ENCODE measurements at regions not wholly inside any gene's neighbourhood (a gene's known extent, or its start where the extent isn't known, plus 50 kb on each side); places are given as distances from the start of the nearest gene placed in this dataset.
A peak's percentile ranks its signal among the peaks of the same experiment; 100 is the strongest.
"Not testable (repeated sequence)": the region's sequence is repeated elsewhere in the genome, so short reads cannot be mapped to it uniquely, and the experiment has no call there.

DNA sequence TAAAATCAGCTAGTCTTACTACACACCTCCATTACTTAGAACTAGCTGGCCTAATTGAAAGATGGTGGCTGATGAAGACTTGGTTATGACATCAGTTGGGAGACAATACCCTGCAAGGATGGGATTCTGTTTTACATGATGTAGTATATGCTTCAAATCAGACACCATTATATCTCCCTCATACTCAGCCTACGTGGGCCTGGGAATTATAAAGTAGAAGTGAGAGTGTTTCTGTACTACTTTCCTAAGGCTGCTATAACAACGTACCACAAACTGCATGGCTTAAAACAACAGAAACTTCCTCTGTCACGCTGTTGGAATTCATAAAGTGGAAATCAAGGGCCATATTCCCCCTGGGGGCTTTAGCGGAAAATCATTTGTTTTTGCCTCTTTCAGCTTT, 190.4 kb downstream of the PAH start:
- no peak for DNase-seq

- peak; percentile 10 for DNase-seq
Observed at GRCh38 chr12:102722147-102722546, 194.9 kb downstream of the PAH start.

GRCh38 chr12:102708108-102708507, 208.9 kb downstream of the PAH start:
- DNase-seq: no peak

- peak; percentile 41 for DNase-seq
Observed at GRCh38 chr12:102702447-102703114, 214.5 kb downstream of the PAH start.

GRCh38 chr12:102696045-102696444, 215.7 kb upstream of the IGF1 start:
- DNase-seq: no peak

DNA sequence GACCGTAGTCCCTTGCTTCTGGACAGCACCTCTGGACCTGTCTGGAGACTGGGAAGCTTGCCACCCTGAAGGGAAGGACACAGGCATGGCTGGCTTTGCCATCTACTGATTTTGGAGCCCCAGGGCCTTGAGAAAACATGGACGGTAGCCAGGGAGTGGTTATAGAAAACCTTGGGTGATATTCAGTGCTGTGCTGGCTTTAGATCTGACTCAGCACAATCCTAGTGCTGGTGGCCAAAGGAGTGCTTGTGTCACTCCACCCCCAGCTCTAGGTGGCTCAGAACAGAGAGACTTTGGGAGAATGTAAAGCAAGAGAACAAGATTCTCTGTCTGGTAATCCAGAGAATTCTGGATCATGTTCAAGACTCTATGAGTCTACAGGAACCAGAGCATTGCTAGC, 214.5 kb upstream of the IGF1 start:
- DNase-seq: no peak

GRCh38 chr12:102691773-102692555, 211.6 kb upstream of the IGF1 start:
- DNase-seq: no peak

DNA sequence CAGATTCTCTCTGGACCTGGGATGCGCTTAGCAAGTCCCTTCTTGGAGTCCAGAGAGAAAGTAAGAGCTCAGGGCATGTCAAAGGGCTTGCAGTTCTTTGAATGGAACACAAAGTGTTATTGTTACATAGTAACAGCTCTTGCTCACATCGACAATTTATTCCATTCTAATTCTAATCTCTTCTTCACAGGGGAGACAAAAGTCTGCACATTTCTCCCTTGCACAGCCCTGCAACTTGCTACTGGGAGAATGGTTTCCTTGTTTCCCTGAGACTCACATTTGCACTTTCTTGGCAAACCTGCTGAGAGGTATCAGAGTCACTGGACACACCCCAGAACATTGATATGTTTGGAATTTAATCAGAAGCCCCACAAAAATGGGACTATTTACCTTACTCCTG, 209.9 kb upstream of the IGF1 start:
- no peak for DNase-seq

DNA sequence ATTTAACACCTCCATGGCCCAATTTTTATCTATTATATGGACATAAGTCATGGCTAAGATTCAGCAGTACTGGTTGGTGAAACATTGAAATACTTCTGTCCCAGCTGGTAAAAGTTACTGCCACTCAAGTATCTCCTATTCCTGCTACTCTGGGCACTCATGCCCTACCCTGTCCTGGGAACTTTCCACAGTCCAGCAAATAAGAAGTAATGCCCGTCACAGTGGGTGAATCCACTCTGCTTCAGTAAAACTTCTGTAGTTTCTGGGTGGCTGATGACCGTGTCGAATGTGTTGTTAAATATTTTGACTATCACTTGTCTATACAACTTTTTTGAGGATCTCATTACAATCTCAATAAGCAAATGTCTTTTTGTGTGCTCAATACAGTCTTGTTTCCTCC, 209.3 kb upstream of the IGF1 start:
- no peak for DNase-seq

GRCh38 chr12:102687523-102687922, 207.2 kb upstream of the IGF1 start:
- no peak for DNase-seq

DNA sequence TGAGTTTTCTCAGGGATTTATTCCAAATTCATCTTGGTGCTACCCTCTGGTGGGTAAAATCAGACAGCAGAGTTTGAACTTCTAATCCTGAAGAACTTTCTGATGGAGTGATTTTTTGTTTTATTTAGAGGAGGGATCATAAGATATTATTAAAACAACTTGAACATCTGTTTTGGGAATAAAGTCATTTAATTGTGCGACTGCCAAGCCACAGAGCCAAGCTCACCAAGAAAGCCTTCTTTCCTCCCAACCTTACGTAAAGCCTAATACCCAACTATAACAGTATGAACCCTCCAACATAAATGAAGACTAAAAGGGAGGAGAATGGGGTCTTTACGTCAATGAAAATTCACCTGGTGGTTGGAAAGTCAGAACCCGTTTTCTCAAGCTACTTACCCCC, 205.5 kb upstream of the IGF1 start:
- no peak for DNase-seq

DNA sequence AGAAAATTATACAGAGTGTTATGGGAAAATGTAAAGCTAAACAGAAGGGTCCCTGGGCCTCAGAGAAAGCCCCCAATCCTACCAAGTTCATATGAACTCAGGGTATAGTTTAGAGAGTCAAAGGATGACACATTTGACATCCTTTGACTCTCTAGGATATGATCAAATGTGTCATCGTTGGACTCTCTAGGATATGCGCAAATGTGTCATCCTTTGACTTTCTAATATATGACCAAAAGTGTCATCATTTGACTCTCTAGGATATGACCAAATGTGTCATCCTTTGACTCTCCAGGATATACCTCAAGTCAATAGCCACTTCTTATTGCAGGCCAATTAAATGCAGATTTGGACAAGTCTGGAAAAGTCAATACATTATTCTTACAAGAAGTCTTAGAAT, 204.8 kb upstream of the IGF1 start:
- no peak for DNase-seq

GRCh38 chr12:102682366-102683289, 202.3 kb upstream of the IGF1 start:
- no peak for DNase-seq

DNA sequence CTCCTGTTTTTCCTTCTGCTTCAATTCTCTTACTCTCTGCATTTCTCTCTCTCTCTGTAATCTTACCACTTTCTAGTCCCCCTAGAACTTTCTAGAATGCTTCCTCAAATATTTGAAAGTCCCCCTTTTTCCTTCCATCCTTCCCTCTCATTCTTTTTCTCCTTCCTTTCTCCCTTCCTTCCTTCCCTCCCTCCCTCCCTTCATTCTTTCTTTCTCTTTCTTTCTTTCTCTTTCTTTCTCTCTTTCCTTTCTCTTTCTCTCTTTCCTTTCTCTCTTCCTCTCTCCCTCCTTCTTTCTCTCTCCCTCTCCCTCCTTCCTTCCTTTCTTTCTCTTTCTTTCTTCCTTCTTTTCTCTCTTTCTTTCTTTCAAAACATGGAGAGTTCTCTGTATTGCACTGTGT, 201.4 kb upstream of the IGF1 start:
- DNase-seq: no peak

DNA sequence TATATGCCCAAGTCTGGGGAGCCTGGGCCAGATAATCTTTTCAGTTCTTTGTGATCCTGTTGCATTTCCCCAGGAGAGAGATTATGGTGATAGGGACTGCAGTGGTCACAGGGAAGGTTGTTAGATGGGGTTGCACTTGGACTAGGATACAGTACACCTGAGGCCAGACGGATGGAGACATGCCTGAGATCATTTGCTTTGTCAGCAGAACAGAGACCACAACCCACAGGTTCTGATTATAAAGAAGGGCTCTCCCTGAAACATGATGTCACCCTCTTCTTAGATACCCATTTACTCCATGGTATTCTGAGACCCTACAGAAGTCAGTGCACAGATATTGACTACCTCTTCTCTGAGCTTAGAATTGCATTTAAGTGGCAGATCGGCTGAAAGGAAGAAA, 200.9 kb upstream of the IGF1 start:
- no peak for DNase-seq

GRCh38 chr12:102680304-102680703, 199.9 kb upstream of the IGF1 start:
- no peak for DNase-seq

DNA sequence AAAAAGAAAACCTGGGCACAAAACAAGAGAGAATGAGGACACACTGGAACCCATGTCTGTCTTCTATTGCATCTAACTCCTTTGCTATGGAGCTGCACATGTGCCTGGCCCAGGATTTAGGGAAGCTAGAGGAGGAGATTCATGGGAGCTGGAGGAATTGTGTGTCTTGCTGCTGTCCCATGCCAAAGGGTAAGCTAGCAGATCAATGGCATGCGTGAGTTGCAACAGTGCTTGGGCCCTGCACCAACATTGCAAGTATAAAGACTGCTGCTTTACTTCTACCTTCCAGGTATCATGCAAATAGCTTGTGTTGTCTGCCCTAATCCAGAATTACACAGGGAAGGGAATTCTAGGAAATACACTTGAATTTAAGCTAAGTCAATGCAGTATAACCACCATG, 196.4 kb upstream of the IGF1 start:
- no peak for DNase-seq

- no peak for DNase-seq
Observed at GRCh38 chr12:102675672-102676071, 195.3 kb upstream of the IGF1 start.

DNA sequence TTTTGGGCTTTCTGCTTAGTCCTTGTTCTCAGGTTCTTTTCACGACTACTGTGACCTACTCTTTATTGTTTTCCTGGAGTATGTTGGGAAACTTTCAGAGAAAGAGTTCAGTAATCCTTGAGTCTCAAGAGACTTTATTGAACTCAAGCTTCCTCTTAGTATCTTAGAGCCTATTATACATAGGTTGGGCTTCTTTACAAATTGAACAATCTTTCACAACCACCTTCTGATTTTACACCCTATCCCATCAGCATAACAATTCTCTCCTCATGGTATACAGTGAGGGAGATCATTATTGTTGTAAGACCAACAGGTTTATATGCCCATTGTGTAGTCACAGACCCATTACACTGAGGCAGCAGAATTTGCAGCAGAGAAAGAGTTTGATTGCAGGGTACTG, 193.2 kb upstream of the IGF1 start:
- no peak for DNase-seq

- DNase-seq: not testable (repeated sequence)
Observed at GRCh38 chr12:102672212-102672611, 191.8 kb upstream of the IGF1 start.

DNA sequence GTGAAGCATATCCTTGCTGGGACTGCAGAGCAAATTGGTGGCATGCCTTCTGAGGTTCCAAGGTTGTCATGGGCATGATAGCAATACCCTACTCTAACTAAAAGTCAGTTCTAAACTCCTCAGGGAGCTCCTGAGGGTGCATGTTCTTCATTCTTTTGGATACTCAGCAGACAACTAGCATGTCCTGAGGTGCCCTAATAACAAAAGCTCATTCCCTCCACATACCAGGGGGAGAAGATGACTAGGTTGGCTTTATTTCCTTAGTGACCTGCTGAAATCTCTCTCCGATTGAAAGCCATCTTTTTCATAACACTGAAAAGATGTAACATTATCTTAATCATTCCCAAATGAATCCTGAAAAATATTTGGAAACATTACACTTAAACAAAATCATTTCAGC, 188.7 kb upstream of the IGF1 start:
- DNase-seq: no peak

DNA sequence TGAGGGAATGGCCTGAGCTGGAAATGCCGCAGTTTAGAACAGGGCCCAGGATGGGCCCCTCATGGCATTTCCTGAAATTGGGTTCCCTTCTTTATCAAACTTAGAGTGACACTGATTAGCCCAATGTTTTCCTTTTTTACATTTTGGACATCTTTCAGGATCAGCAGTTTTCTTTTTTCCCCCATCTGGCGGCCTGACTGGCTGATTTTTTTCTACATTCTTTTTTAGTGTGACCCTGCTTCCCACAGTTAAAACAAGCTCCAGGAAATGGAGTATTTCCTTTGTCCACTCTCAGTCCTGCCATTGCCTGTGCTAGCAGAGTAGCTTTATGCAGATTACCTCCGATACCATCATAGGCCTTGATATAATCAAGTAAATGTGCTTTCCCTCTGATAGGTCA, 185.8 kb upstream of the IGF1 start:
- not testable (repeated sequence) for DNase-seq

GRCh38 chr12:102659200-102659911, 179.0 kb upstream of the IGF1 start:
- DNase-seq: no peak
